Mucosa of descending colon (tissue), 3 donors: ENCODE measurements at regions not wholly inside any gene's neighbourhood (a gene's known extent, or its start where the extent isn't known, plus 50 kb on each side); places are given as distances from the start of the nearest gene placed in this dataset.

Experiments
- ATAC-seq: fragments of 200-7000 bp; cut with Tn5 transposase; one replicate; pipeline ENCODE4 v1.9.1; 2020; ENCODE audit warnings: mild to moderate bottlenecking, moderate library complexity
- DNase-seq, 3 donors: peaks; one replicate each; pipeline ENCODE4 v3.0.0-alpha.2; 2020
- H3K36me3 ChIP-seq: fragments of 200-600 bp; one replicate; pipeline ENCODE4 v1.8.0; 2021; ENCODE audit warnings: low read depth, mild to moderate bottlenecking
- H3K4me1 ChIP-seq: fragments of 200-600 bp; one replicate; pipeline ENCODE4 v1.8.0; 2021; ENCODE audit warnings: low read depth, mild to moderate bottlenecking
- H3K4me3 ChIP-seq: fragments of 200-600 bp; one replicate; pipeline ENCODE4 v1.8.0; 2021; ENCODE audit warnings: mild to moderate bottlenecking
- H3K9me3 ChIP-seq: fragments of 200-600 bp; one replicate; pipeline ENCODE4 v1.8.0; 2021; ENCODE audit warnings: mild to moderate bottlenecking
- CTCF ChIP-seq: fragments of 200-600 bp; IDR thresholded peaks from one replicate; pipeline ENCODE4 v1.8.0; 2022; ENCODE audit warnings: antibody characterized with exemption, mild to moderate bottlenecking
- intact Hi-C, 2 donors: fragments of 100-400 bp; cut with DNase I in 1 of 2; cut with micrococcal nuclease in 1 of 2; formaldehyde crosslinking; loops; one replicate each; pipeline versions ENCODE4 v1.11.0 to v1.11.1; 2022; cut with DNase I, micrococcal nuclease
- donor health status: DM: no; HTN: no; CAD: no; lungs with moderate emphysema.
- donor health status: DM: no; HTN: no; CAD: no.
- donor health status: DM: no; HTN: yes; CAD: no.

- no peaks in the 10 kb centered on the region for H3K4me1 ChIP-seq
- no peaks in the 10 kb centered on the region for H3K36me3 ChIP-seq
- DNase-seq, result no peak
- ATAC-seq, result no peak
- no peak for TF ChIP-seq CTCF
- H3K9me3 ChIP-seq, result peaks cover 5% of the 10 kb centered on the region
- H3K4me3 ChIP-seq, result no peak overlapping the region
- intact Hi-C loops, result no loop called here
Observed at GRCh38 chr3:83514130-83514914, 1444.5 kb upstream of the CADM2 start.

- intact Hi-C loops, result no loop called here
- no peak overlapping the region for H3K4me3 ChIP-seq
- no peak for ATAC-seq
- H3K36me3 ChIP-seq, result no peaks in the 10 kb centered on the region
- H3K9me3 ChIP-seq, result peaks cover 5% of the 10 kb centered on the region
- no peak for TF ChIP-seq CTCF
- H3K4me1 ChIP-seq, result no peaks in the 10 kb centered on the region
- no peak for DNase-seq
Observed at GRCh38 chr3:83515123-83515522, 1443.7 kb upstream of the CADM2 start.

GRCh38 chr3:83523470-83524073 lies 1435.2 kb upstream of the CADM2 start:
- Histone ChIP-seq H3K4me1 (no peaks in the 10 kb centered on the region), H3K9me3 (no peaks in the 10 kb centered on the region), H3K36me3 (no peaks in the 10 kb centered on the region), H3K4me3 (no peak overlapping the region)
- DNase-seq, result peak in 1 of 3 donors; percentile 31
- no peak for TF ChIP-seq CTCF
- ATAC-seq, result peak; percentile 47
- intact Hi-C loops, result no loop called here

GRCh38 chr3:83524901-83525300 lies 1433.9 kb upstream of the CADM2 start:
- DNase-seq (no peak), ATAC-seq (no peak)
- Histone ChIP-seq H3K4me1 (no peaks in the 10 kb centered on the region), H3K9me3 (no peaks in the 10 kb centered on the region), H3K4me3 (no peak overlapping the region), H3K36me3 (no peaks in the 10 kb centered on the region)
- intact Hi-C loops, result no loop called here
- no peak for TF ChIP-seq CTCF

- intact Hi-C loops, result no loop called here
- no peak for TF ChIP-seq CTCF
- ATAC-seq, result no peak
Observed at GRCh38 chr3:83559082-83559481, 1399.7 kb upstream of the CADM2 start.

More at GRCh38 chr3:83559082-83559481, 1399.7 kb upstream of the CADM2 start:
- no peaks in the 10 kb centered on the region for H3K36me3 ChIP-seq
- DNase-seq, result no peak
- H3K4me1 ChIP-seq, result no peaks in the 10 kb centered on the region
- no peak overlapping the region for H3K4me3 ChIP-seq
- peaks cover 31% of the 10 kb centered on the region for H3K9me3 ChIP-seq
